GM19324 (cell line): ENCODE measurements at regions not wholly inside any gene's neighbourhood (a gene's known extent, or its start where the extent isn't known, plus 50 kb on each side); places are given as distances from the start of the nearest gene placed in this dataset.

Experiments used
- ATAC-seq: cut with Tn5 transposase; IDR thresholded peaks from one replicate; pipeline ENCODE4 v1.9.1; 2021; ENCODE audit warnings: mild to moderate bottlenecking, moderate library complexity; ENCODE audit not compliant: unreplicated experiment, low FRiP score

DNA sequence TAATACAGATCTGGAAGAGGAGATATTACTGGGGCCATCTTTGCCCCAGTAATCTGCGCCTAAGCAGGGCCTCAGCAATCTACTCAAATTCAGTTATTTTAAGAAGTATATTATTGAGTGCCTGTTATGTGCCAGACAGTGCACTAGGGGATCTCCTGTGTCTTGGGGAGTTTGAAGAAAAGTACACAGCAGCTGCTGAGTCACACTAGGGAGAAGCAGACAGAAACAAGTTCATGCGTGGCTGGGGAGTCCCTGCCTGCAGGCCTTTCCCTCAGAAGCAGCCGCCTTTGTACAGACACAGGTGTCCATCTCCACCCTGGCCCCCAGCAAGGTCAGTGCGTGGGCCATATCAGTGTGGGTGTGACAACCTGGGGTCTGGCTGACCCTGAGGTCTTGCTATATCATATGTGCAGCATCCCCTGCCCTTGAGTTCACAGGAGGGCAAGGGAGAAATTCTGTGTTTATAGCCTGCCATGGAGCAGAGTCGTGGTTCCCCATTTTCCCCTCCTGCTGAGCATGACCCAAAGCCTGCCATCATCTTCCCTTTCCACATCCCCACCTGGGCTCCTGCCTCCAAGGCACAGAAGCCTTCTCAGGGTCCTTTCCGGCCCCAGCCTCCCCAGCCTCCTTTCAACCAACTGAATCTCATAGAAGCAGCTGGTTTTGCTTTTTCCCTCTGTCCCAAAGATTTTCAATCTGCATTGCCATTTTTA is 229.9 kb upstream of the SDK2 start:
- ATAC-seq: no peak

DNA sequence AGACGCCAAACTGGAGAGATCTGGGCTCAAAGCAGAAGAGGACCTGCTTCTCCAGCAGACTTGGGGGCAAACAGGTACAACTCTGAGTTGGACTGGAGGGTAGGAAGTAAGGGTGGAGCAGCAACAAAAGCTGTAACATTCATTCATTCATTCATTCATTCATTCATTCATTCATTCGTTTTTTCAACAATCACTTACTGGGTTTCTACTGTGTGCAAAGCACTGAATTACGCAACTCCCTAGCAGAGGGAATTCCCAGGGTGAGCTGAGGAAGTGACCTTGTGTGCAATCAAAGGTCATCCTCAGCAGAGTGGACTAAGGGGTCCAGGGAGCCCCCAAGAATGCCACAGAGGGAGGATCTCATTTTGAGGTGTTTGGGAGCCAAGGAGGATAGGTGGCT is 231.1 kb upstream of the SDK2 start:
- no peak for ATAC-seq

DNA sequence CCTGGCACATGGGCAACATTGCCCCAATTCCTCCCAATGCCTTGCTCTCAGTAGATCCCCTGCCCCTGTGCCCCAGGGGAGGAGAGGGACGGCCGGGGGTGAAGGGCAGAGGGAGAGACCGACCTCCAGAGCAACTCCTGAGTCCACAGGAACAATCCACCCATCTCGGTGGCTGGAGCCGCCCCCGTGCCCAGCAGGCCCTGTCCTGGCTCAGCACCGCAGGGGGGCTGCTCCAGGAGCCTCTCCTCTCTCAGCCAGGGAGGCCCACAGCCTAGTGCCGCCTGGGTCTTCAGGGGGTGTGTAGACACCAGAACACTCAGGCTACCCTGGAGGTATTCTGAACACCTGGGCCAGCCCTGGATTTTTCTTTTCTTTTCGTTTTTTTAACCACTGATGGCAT is 233.7 kb upstream of the SDK2 start:
- ATAC-seq: no peak

DNA sequence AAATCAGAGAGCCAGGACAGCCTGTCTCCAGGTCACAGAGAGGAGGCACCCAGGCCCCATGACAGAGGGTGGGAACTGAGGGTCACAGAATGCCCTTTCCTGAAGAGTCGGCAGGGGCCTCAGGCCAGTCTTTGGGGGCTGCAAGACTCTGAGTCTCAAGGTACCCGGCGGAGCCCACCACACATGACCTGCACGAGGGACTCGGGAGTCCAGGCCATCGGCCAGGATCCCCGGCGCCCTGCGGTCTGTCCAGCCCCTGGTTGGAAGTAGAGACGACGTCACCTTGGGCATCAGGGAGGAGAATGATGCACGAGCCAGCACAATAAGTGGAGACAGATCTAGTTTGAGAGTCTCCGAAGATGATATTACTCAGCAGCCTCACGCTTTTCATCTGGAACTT is 234.7 kb upstream of the SDK2 start:
- no peak for ATAC-seq

DNA sequence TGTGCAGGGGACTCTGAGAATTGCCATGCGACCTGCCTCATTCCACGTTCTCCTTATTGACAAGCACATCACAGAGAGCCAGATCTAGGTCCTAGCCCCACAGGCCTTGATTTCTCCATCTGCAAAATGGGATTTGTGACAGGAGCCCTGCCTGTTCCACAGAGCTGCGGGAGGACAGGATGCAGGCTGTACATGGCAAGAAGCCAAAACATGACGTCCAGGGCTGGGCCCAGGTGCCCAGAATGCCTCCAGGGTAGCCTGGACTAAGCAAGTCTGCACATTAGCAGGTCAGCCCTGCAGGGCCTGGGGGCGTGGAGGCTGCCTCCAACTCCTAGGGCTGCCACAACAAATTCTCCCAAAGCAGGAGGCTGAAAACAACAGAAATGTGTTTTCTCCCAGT is 235.7 kb upstream of the SDK2 start:
- ATAC-seq: no peak

DNA sequence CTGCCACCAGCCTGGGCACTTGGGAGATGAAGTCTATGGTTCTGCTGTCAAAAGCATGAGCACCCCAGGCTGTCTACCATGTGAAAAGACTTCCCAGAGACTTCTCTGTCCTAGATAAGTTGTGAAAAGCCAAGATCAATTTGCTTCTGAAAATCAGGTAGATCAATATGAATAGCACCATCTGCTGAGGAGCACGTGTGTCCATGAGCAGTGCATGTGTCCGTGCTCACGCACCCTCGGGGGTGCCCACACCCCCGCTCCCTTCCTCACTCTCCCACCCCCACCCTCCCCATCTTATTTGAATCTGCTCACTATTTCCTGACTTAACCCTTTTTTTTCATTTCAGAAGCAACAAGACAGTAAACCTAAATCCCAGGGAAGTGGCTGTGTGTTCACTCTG is 238.3 kb upstream of the SDK2 start:
- ATAC-seq: no peak

DNA sequence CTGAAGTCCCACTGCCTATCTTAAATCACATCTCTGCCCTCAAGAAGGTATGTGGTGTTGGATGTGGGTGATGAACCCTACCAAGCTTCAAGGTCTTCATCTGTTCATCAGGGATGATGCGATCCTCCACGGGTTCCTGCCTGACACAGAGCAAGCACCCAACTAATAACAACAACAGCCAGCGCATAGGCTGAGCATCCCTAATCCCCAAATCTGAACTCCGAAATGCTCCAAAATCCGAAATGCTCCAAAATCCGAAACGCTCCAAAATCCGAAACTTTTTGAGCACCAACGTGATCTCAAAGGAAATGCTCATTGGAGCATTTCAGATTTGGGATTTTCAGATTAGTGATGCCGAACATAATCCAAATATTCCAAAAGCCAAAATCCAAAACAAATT is 238.9 kb upstream of the SDK2 start:
- no peak for ATAC-seq

DNA sequence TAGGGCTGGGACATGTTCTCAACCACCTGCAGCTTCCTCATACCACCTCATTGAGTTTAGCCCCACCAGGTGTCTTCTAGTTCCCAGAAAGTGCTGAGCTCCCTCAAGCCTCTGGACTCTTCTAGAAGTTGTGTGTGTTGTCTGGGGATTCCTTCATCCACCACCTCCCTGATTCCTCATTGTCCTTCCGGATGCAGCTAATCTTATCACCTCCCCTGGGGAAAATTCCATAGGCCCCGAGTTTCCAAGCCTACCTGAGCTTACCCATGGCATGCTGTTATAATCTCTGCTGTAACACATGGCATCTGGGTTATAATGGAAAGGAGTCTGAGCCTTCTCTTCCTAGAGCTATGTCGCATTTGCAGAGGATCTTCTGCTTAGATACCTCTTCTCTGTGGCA is 243.5 kb upstream of the SDK2 start:
- no peak for ATAC-seq

DNA sequence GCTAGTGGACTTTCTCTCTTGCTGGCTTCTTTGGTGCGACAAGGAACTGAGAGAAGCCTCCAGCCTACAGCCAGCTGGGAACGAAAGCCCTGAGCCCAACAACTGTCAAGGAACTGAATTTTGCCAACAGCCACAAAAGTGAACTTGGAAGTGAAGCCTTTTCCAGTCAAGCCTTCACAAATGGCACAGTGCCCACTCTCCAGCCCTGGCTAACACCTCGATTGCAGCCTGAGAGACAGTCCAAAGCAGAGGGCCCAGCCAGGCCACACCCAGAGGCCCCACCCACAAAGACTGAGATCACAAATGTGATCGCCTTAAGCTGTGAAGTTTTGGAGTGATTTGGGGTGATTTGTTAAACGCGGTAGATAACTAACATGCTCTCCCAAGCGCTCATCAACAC is 244.6 kb upstream of the SDK2 start:
- no peak for ATAC-seq

DNA sequence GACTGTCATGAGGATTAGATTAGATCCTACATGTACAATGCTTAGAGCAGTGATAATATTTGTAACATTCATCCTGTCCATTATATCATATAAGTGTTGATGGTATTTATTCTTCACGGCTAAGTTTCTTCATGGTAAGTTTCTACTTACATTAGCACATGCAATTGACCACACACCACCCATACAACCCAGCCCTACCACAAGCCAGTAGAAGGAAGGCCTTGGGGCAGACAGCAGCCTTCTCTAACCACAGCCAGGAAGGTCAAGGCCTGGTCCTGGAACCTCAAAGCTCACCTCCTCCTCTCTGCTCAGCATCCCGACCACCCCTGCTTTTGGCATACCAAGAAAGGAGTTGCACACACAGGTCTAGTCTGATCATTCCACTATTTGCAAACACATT is 245.2 kb upstream of the SDK2 start:
- ATAC-seq: no peak

DNA sequence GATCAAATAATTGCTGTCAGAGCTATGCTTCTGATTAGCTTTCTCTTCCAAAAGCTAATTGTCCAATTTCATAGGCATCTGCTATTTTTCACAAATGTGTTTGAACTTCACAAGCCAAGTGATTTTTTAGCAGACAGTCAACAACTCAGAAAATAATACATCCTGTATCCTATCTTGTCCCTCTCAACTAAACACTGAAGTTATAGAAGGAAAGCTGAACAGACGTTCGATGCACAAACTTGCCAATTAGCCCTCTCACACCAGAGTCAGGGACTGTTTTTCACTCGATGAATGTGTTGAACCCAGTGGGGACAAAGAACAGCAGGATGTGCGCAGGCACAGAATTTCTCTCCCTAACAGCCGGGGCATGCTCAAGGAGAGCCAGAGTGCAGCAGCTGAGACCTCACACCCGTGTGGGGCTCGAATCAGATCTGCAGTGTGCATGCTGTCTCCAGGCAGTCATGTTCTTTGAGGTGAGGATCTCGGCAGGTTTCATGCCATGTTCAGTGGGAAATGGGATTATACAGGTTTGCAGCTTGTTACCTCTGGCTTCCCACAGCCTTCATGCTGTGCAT is 246.7 kb upstream of the SDK2 start:
- no peak for ATAC-seq

DNA sequence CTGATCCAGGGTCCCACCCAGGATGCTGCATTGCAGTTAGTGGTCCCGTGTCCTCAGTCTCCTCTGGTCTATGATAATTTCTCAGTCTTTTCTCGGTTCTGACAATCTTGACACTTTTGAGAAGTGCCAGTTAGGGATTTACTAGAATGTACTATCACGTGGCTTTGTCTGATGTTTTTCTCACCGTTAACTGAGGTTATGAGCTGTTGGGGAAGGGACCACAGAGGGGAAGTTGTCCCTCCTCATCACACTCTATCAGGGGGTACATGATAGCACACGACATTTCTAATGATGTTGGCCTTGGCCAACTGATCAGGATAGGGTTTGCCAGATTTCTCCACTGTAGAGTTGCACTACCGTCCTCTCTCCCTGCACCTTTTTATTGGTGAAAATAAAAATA is 250.9 kb upstream of the SDK2 start:
- ATAC-seq: no peak

DNA sequence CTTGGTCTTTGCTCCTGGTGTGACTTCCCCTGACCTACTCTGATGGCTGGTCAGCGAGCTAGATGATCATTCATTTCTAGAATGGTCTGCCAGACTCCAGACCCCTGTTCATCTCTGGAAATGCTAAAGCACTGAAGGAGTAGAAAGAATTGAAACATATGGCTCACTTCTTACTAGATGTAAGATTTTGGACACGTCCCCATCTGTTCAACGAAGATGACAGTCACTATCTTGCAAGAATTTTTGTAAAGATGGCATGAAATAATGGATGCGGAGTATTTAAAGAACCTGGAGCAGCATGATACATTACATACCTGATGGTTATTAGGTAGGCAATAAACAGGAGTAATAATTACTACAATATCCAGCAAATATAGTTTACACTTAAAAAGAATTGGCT is 252.7 kb upstream of the SDK2 start:
- ATAC-seq: no peak

DNA sequence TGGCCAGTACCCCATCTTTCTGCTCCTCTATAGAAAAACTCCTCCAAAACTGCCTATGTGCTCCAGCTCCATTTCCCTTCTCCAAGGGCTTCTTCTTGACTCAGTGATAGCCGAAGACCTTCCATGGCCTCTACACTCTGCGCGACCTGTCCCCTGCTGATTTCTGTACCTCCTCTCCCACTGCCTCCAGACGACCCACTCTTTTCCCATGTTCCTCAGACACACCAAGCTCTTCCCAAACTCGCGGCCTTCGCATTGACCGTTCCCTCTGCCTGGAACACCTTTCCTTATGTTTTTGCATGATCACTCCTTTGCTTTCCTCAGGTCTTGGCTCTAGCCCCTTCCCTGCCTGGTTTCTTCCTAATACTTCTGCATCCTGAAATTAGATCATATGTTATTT is 255.6 kb upstream of the SDK2 start:
- ATAC-seq: no peak

DNA sequence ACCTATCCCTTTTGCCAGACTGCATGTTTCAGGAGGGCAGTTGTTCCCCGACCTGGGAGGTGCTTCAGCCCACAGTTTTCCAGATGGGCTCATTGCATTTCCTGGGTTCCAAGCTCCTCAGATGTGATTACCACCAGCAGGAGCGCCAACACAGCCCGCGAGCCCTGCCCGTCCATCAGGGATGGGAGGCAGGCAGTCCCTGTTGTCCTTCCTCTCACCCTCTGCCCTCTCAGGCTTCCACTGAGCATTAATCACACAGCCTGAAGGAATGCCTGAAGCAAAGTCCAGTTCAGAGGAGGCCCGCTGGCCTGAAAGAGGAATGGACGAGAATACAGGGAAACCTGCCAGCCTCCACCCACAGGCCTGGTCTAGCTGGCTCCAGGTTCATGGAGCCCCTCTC is 256.3 kb upstream of the SDK2 start:
- ATAC-seq: no peak

DNA sequence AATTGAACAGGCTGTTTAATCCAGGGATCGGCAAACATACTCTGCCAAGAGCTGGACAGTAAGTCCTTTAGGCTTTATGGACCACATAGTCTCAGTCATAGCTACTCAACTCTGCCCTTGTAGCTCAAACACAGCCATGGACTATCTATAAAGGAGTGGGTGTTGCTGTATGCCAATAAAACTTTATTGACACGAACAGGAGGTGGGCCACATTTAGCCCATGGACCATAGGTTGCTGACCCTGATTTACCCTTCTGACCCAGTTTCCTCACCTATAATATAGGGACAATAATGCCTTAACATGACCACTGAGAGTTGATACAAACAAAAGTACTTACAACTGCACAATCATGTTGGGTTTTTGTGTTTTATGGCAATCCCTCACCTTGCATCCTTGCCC is 257.0 kb upstream of the SDK2 start:
- no peak for ATAC-seq

DNA sequence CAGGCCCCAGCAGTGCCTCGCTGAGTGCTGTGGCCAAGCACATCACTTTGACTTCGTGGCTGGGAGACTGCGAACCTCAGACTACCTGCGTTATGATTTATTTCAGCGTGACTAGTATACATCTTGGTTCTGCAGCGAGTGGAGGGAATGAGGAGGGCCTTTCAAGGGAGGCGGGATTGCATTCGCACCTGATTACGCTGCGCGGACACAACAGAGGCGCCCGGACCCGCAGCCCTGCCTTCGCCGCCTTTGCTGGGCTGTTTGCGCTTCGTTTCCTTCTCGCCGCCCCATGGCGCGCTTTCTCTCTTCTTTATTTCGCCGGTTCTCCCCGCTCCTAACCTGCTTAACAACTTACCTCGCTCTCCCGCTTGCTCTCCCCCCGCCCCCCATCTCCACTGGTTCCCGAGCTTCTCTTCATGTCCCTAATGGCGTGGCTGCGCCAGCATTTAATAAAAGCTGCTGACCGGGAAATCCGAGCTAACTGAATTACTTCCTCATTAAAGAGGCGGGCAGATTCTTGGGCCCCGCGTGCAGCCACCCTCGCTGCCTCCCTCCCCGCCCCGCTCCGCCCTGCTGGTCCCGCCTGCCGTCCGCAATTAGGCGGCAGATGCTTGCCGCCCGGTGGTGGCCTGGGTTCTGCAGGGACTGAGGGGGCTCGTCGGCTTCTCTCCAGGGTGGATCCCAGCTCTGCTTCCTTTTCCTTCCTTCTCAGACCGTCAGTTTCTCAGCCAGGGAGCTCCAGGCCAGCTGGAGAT is 257.6 kb upstream of the SDK2 start:
- no peak for ATAC-seq

DNA sequence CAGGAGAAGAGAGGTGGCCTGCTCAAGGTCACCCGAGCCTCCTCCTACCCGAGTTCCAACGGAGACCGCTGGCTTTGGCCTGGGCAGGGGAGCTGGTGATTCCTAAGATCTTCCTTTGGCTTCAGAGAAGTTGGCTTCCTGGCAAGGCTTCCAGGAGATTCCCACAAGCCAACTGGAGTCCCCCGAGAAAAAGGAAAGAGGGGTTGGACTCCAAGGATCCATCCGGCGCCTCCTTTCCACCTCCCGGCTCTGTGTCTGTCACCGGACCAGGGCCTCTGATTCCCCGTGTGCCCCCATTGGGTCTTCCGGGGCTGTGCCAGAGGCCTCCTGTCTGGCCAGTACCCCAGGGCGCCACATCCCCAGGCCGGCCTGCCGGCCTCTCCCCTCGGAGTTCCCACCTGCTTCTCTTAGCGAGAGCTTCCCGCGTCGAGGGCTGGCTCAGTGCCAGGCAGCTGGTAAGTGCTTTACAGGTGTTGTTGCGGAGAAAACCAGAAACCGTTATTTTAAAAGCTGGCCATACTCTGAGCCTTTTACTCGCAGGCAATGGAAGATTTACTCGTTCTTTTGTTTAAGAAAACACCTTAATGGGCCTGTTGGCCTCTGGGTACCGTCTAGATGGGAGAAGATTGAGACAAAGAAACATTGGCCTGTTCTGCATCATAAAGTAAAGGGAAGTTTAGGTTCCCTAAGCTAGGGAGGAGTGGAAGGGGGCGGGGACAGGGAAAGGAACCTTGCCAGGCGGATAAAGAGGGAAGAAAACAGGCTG is 258.4 kb upstream of the SDK2 start:
- no peak for ATAC-seq

DNA sequence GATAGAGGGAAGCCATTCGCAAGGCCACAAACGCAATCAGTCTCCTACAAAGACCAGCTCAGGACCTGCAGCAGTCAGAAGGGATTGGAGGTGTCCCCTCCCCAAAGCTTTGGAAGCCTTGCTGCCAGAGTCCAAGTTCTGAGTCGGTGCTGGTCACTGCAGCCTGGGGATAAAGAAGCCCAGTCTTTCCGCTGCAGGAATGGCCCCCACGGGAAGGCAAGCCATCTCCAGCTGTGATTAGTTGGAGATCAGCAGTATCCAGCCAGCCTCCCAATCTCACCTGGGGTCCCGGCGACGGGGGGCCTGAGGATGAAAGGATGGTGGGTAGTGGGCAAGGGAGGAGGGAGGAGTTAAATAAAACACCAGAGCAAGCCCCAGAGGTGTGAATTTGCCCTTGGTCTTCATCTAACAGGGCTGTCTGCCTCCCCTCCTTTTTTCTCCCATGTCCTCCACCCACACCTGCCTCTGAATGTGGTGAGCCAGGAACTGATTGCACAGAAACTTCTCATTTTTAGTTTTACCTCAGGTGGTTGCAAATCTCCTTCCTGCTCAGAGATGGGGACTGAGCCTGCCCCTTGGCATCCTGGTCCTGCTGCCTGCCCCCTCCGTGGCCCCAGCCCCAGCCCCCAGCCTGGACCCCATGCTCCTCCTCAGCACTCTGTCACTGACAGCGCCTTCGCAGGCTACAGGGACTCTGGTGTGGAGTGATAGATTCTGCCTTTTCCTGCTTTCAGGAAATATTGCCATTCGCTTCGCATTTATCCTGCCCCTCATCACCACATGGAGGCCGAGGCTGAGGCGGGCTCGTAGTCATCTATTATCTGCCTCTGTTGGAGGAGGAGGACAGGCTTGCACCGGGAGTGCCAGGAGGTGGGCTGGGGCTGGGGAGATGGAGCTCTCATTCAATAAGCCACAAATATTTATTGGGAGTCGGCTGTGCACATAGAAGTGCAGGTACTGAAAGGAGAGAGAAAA is 262.9 kb upstream of the SDK2 start:
- no peak for ATAC-seq

DNA sequence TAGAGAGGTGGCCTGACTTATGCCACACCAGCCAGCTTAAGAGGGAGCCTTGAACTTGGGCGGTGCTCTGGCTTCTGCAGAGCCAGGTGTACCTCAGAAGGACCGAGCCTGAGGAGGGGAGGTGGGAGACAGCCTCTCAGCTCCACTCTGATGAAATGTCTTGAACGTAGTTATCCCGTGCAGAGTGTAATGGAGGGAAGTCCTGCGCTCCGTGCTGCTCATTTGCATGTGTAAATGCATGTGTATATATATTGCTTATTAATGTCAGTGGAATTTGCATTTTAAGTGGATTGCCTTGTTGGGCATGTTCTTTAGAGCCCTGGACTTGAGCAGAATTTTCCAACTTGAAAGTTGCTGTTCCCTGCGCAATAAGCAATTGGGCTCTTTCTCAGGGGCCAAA is 264.9 kb upstream of the SDK2 start:
- no peak for ATAC-seq
